HL-60 (cell line): ENCODE measurements at regions not wholly inside any gene's neighbourhood (a gene's known extent, or its start where the extent isn't known, plus 50 kb on each side); places are given as distances from the start of the nearest gene placed in this dataset.

ENCODE experiments used
- GABPA ChIP-seq: IDR thresholded peaks from 2 replicates; pipeline ENCODE4 v1.6.1; 2012; ENCODE audit warnings: low read depth
- POLR2AphosphoS5 ChIP-seq: IDR thresholded peaks from 2 replicates; pipeline ENCODE4 v1.6.1; 2012; ENCODE audit warnings: low read depth
- SPI1 ChIP-seq: IDR thresholded peaks from 2 replicates; pipeline ENCODE4 v1.6.1; 2012; ENCODE audit warnings: low read depth, mild to moderate bottlenecking, borderline replicate concordance
- TF ChIP-seq, protein P1 (sequence below): IDR thresholded peaks from one replicate; pipeline ENCODE4 v1.5.1; 2011; ENCODE audit warnings: low read length, control low read depth, inconsistent platforms; ENCODE audit not compliant: insufficient read depth
- TF ChIP-seq, protein P2 (sequence below): IDR thresholded peaks from 2 replicates; pipeline ENCODE4 v1.6.1; 2012; ENCODE audit warnings: low read depth; ENCODE audit not compliant: insufficient replicate concordance

DNA sequence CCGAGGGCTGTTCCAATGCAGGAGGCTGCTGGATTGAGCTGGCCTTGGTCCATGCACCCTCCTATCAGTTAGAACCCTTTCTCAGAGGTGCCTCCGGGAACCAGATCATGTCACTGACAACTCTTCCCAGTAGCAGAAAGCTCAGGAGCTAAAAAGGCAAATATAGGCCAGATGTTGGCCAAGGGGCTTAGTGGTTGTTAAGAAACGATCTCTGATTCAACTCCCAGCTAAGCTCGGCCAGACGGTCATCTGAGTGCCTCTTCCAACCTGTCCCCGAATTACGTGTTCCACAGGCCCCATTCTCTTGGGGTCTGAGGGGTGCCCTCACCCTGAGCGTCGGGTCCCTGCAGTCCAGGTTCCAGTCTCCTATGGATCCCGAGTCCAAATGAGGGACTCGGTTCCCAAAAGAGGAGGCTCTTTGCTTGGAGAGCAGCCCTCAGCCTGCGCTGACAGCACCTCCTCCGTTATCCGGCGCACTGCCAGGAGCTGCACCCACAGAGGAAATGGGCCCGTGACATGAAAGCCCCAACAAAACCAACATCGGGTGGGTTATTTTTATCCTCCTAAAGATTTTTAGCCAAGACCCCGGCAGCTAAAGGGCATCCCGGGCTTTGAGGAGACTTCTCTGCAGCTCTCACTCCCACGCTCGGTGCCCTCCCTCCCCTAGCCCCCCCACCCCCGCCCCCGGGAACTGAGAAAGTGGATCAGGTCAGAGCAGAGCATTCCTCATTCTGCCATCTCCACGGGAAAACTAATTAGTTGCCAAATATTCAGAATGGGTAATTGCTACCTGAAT is 106.6 kb upstream of the ID2 start:
- TF ChIP-seq, protein P1, sequence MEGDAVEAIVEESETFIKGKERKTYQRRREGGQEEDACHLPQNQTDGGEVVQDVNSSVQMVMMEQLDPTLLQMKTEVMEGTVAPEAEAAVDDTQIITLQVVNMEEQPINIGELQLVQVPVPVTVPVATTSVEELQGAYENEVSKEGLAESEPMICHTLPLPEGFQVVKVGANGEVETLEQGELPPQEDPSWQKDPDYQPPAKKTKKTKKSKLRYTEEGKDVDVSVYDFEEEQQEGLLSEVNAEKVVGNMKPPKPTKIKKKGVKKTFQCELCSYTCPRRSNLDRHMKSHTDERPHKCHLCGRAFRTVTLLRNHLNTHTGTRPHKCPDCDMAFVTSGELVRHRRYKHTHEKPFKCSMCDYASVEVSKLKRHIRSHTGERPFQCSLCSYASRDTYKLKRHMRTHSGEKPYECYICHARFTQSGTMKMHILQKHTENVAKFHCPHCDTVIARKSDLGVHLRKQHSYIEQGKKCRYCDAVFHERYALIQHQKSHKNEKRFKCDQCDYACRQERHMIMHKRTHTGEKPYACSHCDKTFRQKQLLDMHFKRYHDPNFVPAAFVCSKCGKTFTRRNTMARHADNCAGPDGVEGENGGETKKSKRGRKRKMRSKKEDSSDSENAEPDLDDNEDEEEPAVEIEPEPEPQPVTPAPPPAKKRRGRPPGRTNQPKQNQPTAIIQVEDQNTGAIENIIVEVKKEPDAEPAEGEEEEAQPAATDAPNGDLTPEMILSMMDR = no peak
- TF ChIP-seq POLR2AphosphoS5 (no peak), GABPA (no peak), SPI1 (no peak)
- TF ChIP-seq, protein P2, sequence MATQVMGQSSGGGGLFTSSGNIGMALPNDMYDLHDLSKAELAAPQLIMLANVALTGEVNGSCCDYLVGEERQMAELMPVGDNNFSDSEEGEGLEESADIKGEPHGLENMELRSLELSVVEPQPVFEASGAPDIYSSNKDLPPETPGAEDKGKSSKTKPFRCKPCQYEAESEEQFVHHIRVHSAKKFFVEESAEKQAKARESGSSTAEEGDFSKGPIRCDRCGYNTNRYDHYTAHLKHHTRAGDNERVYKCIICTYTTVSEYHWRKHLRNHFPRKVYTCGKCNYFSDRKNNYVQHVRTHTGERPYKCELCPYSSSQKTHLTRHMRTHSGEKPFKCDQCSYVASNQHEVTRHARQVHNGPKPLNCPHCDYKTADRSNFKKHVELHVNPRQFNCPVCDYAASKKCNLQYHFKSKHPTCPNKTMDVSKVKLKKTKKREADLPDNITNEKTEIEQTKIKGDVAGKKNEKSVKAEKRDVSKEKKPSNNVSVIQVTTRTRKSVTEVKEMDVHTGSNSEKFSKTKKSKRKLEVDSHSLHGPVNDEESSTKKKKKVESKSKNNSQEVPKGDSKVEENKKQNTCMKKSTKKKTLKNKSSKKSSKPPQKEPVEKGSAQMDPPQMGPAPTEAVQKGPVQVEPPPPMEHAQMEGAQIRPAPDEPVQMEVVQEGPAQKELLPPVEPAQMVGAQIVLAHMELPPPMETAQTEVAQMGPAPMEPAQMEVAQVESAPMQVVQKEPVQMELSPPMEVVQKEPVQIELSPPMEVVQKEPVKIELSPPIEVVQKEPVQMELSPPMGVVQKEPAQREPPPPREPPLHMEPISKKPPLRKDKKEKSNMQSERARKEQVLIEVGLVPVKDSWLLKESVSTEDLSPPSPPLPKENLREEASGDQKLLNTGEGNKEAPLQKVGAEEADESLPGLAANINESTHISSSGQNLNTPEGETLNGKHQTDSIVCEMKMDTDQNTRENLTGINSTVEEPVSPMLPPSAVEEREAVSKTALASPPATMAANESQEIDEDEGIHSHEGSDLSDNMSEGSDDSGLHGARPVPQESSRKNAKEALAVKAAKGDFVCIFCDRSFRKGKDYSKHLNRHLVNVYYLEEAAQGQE = no peak
